Fibroblast of lung (primary cell): ENCODE measurements at regions not wholly inside any gene's neighbourhood (a gene's known extent, or its start where the extent isn't known, plus 50 kb on each side); places are given as distances from the start of the nearest gene placed in this dataset.

Experiments used
- DNase-seq, 2 donors: peaks; one replicate each; pipeline versions ENCODE4 v3.0.0 to v3.0.0-alpha.2; 2010; ENCODE audit warnings: low read depth in 2 of 2
- H2AFZ ChIP-seq: 2 replicates; pipeline ENCODE4 v1.5.1; 2012; ENCODE audit warnings: low read length, control low read depth, inconsistent platforms
- H3K27ac ChIP-seq: 2 replicates; pipeline ENCODE4 v1.5.1; 2011; ENCODE audit warnings: low read length, control low read depth; ENCODE audit not compliant: insufficient read depth
- H3K27me3 ChIP-seq: 2 replicates; pipeline ENCODE4 v1.5.1; 2011; ENCODE audit warnings: mild to moderate bottlenecking, low read length; ENCODE audit not compliant: control insufficient read depth, insufficient read depth
- H3K36me3 ChIP-seq: 2 replicates; pipeline ENCODE4 v1.5.1; 2011; ENCODE audit warnings: low read length; ENCODE audit not compliant: control insufficient read depth, insufficient read depth
- H3K4me1 ChIP-seq: 2 replicates; pipeline ENCODE4 v1.5.1; 2011; ENCODE audit warnings: low read length; ENCODE audit not compliant: control insufficient read depth, insufficient read depth; ENCODE audit errors: extremely low read depth
- H3K4me2 ChIP-seq: 2 replicates; pipeline ENCODE4 v1.5.1; 2011; ENCODE audit warnings: low read length, control low read depth; ENCODE audit not compliant: insufficient read depth; ENCODE audit errors: extremely low read depth
- H3K4me3 ChIP-seq, 4 experiments: fragments of 200-600 bp in 1 of 4; sonication (generic) in 1 of 4; replicated peaks in 1 of 4; 2 replicates each; pipeline ENCODE4 v1.5.1; 2011 to 2016; ENCODE audit warnings: low read length in 4 of 4, low read depth in 3 of 4, mild to moderate bottlenecking in 3 of 4, control low read depth in 2 of 4, inconsistent platforms in 1 of 4, mixed read lengths in 1 of 4; ENCODE audit not compliant: insufficient read depth in 1 of 4; ENCODE audit errors: control extremely low read depth in 1 of 4
- H3K79me2 ChIP-seq: 2 replicates; pipeline ENCODE4 v1.5.1; 2012; ENCODE audit warnings: mild to moderate bottlenecking, low read length, inconsistent platforms; ENCODE audit not compliant: control insufficient read depth, insufficient read depth
- H3K9ac ChIP-seq: 2 replicates; pipeline ENCODE4 v1.5.1; 2011; ENCODE audit warnings: mild to moderate bottlenecking, low read length, control low read depth; ENCODE audit not compliant: insufficient read depth
- H3K9me3 ChIP-seq: 2 replicates; pipeline ENCODE4 v1.5.1; 2012; ENCODE audit warnings: low read depth, low read length; ENCODE audit not compliant: control insufficient read depth, insufficient read depth
- H4K20me1 ChIP-seq: 2 replicates; pipeline ENCODE4 v1.5.1; 2011; ENCODE audit warnings: low read length; ENCODE audit not compliant: control insufficient read depth, insufficient read depth; ENCODE audit errors: extremely low read depth
- CTCF ChIP-seq, 2 donors: IDR thresholded peaks in 1 of 2; conservative IDR thresholded peaks in 1 of 2; 1 replicate in 1 of 2; 2 replicates in 1 of 2; pipeline ENCODE4 v1.5.1; 2011 to 2012; ENCODE audit warnings: low read length in 2 of 2, control low read depth in 1 of 2, inconsistent platforms in 1 of 2, low read depth in 1 of 2, mild to moderate bottlenecking in 1 of 2
- EZH2 ChIP-seq: IDR thresholded peaks from 2 replicates; pipeline ENCODE4 v1.5.1; 2012; ENCODE audit warnings: low read length, control low read depth, mild to moderate bottlenecking; ENCODE audit errors: missing control alignments

- TF ChIP-seq EZH2 (no peak), CTCF (conservative IDR thresholded peaks at IDR 0.05 in 1 of 2, IDR thresholded peaks at IDR 0.05 in 1 of 2; ENCODE audit: low read depth in 1 of 2, low read length in 2 of 2) (no peak)
- H4K20me1 ChIP-seq: no peaks in the 10 kb centered on the region
- no peaks in the 10 kb centered on the region for H3K27me3 ChIP-seq
- H3K27ac ChIP-seq: no peak overlapping the region
- H3K36me3 ChIP-seq: no peaks in the 10 kb centered on the region
- H3K4me2 ChIP-seq: no peak overlapping the region
- no peak overlapping the region for H3K9ac ChIP-seq
- H3K79me2 ChIP-seq: no peaks in the 10 kb centered on the region
- H3K9me3 ChIP-seq: no peaks in the 10 kb centered on the region
- no peak for DNase-seq
- no peaks in the 10 kb centered on the region for H3K4me1 ChIP-seq
- no peak overlapping the region for H2AFZ ChIP-seq
- no peak overlapping the region for H3K4me3 ChIP-seq
These were observed 615.9 kb downstream of the VRK1 start for GRCh38 chr14:97413022-97413539.

GRCh38 chr14:97413966-97414717, 617.0 kb downstream of the VRK1 start:
- no peaks in the 10 kb centered on the region for H3K4me1 ChIP-seq
- no peaks in the 10 kb centered on the region for H3K9me3 ChIP-seq
- H3K27ac ChIP-seq: no peak overlapping the region
- no peaks in the 10 kb centered on the region for H3K79me2 ChIP-seq
- no peak overlapping the region for H3K4me3 ChIP-seq
- DNase-seq: no peak
- no peak overlapping the region for H3K9ac ChIP-seq
- no peaks in the 10 kb centered on the region for H3K27me3 ChIP-seq
- H3K36me3 ChIP-seq: no peaks in the 10 kb centered on the region
- H2AFZ ChIP-seq: no peak overlapping the region
- no peaks in the 10 kb centered on the region for H4K20me1 ChIP-seq
- TF ChIP-seq CTCF (conservative IDR thresholded peaks at IDR 0.05 in 1 of 2, IDR thresholded peaks at IDR 0.05 in 1 of 2; ENCODE audit: low read depth in 1 of 2, low read length in 2 of 2) (no peak), EZH2 (no peak)
- H3K4me2 ChIP-seq: no peak overlapping the region

GRCh38 chr14:97414718-97415098, 617.5 kb downstream of the VRK1 start:
- H3K9me3 ChIP-seq: no peaks in the 10 kb centered on the region
- H2AFZ ChIP-seq: no peak overlapping the region
- no peak overlapping the region for H3K27ac ChIP-seq
- no peaks in the 10 kb centered on the region for H3K4me1 ChIP-seq
- no peak overlapping the region for H3K4me3 ChIP-seq
- no peaks in the 10 kb centered on the region for H4K20me1 ChIP-seq
- no peak for DNase-seq
- TF ChIP-seq EZH2 (no peak), CTCF (conservative IDR thresholded peaks at IDR 0.05 in 1 of 2, IDR thresholded peaks at IDR 0.05 in 1 of 2; ENCODE audit: low read depth in 1 of 2, low read length in 2 of 2) (no peak)
- H3K27me3 ChIP-seq: no peaks in the 10 kb centered on the region
- H3K4me2 ChIP-seq: no peak overlapping the region
- no peak overlapping the region for H3K9ac ChIP-seq
- no peaks in the 10 kb centered on the region for H3K36me3 ChIP-seq
- no peaks in the 10 kb centered on the region for H3K79me2 ChIP-seq
